CD4-positive, alpha-beta memory T cell (primary cell): ENCODE measurements at regions not wholly inside any gene's neighbourhood (a gene's known extent, or its start where the extent isn't known, plus 50 kb on each side); places are given as distances from the start of the nearest gene placed in this dataset.

Experiments
- CTCF ChIA-PET: fragments of 350-600 bp; sonication (Branson Sonifier 250); formaldehyde crosslinking; loops from one replicate; lab custom pipeline; 2021; ENCODE audit warnings: inconsistent platforms; ENCODE audit not compliant: partially characterized antibody; lab: Charles Lee
- POLR2A ChIA-PET: fragments of 350-600 bp; sonication (Branson Sonifier 250); formaldehyde crosslinking; loops from one replicate; lab custom pipeline; 2021; ENCODE audit not compliant: partially characterized antibody; lab: Charles Lee
- DNase-seq, 5 donors: peaks; one replicate each; pipeline versions ENCODE4 v3.0.0 to v3.0.0-alpha.2; 2020 to 2022; ENCODE audit warnings: mixed read lengths in 1 of 5
- H3K27ac ChIP-seq: one replicate; pipeline ENCODE4 v1.7.0; 2013; ENCODE audit warnings: low read depth, low read length
- H3K27me3 ChIP-seq: 2 replicates; pipeline ENCODE4 v1.7.0; 2013; ENCODE audit warnings: mild to moderate bottlenecking, low read length, moderate library complexity; ENCODE audit not compliant: insufficient read depth
- H3K36me3 ChIP-seq: 2 replicates; pipeline ENCODE4 v1.7.0; 2013; ENCODE audit warnings: mild to moderate bottlenecking, low read length, moderate library complexity; ENCODE audit not compliant: insufficient read depth
- H3K4me1 ChIP-seq: 2 replicates; pipeline ENCODE4 v1.7.0; 2013; ENCODE audit warnings: mild to moderate bottlenecking, low read length, moderate library complexity; ENCODE audit not compliant: insufficient read depth
- H3K4me3 ChIP-seq, 2 donors: one replicate each; pipeline ENCODE4 v1.7.0; 2013; ENCODE audit warnings: low read length in 2 of 2, mild to moderate bottlenecking in 1 of 2
- H3K9me3 ChIP-seq, 2 donors: one replicate each; pipeline ENCODE4 v1.7.0; 2013; ENCODE audit warnings: low read length in 2 of 2, control low read depth in 1 of 2; ENCODE audit not compliant: control insufficient read depth in 1 of 2
- H3K27ac Mint-ChIP-seq, 7 donors: one replicate each; pipeline ENCODE4 v1.8.0; 2020 to 2021; ENCODE audit warnings: mixed read lengths in 7 of 7, mild to moderate bottlenecking in 6 of 7, inconsistent platforms in 3 of 7, moderate library complexity in 3 of 7
- H3K27me3 Mint-ChIP-seq, 2 donors: one replicate each; pipeline ENCODE4 v1.8.0; 2020 to 2021; ENCODE audit warnings: mixed read lengths in 2 of 2
- H3K36me3 Mint-ChIP-seq, 2 donors: one replicate each; pipeline ENCODE4 v1.8.0; 2020 to 2021; ENCODE audit warnings: mixed read lengths in 2 of 2, inconsistent platforms in 1 of 2, mild to moderate bottlenecking in 1 of 2
- H3K4me1 Mint-ChIP-seq, 4 donors: one replicate each; pipeline ENCODE4 v1.8.0; 2020 to 2021; ENCODE audit warnings: mixed read lengths in 4 of 4, mild to moderate bottlenecking in 1 of 4
- H3K4me3 Mint-ChIP-seq, 8 donors: one replicate each; pipeline ENCODE4 v1.8.0; 2020 to 2021; ENCODE audit warnings: mixed read lengths in 8 of 8, mild to moderate bottlenecking in 7 of 8, moderate library complexity in 6 of 8, inconsistent platforms in 3 of 8
- H3K9me3 Mint-ChIP-seq, 8 donors: one replicate each; pipeline ENCODE4 v1.8.0; 2020 to 2021; ENCODE audit warnings: mixed read lengths in 8 of 8, mild to moderate bottlenecking in 5 of 8, inconsistent platforms in 3 of 8, moderate library complexity in 1 of 8
- intact Hi-C: fragments of 100-400 bp; cut with micrococcal nuclease; formaldehyde crosslinking; loops from one replicate; pipeline ENCODE4 v1.15.1; 2023

DNA sequence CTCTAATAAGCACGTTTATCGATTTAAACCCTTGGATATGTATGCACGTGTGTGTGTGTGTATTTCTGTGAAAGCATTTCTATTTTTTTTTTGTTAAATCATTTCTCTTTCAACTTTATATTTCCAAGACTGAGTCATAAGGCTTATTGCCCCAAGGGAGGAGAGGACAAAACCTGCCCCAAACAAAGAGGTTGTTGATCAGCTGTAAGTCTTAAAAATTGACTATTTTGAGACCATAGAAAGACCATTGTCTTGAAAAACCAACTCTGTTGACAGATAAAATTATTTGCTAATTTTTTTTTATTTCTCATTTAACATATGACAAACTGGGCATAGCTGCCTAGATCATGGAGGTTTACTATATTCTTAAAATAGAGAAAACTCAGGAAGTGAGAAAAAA lies 222.4 kb downstream of the FMR1NB start:
- no peak overlapping the region for H3K4me3 Mint-ChIP-seq
- H3K27ac Mint-ChIP-seq, result no peak overlapping the region
- CTCF ChIA-PET, result no interaction called here
- POLR2A ChIA-PET, result no interaction called here
- H3K36me3 ChIP-seq, result no peaks in the 10 kb centered on the region
- H3K27me3 Mint-ChIP-seq, result no peaks in the 10 kb centered on the region
- H3K4me1 ChIP-seq, result no peaks in the 10 kb centered on the region
- no peaks in the 10 kb centered on the region for H3K9me3 ChIP-seq
- no peak overlapping the region for H3K4me3 ChIP-seq
- intact Hi-C loops, result no loop called here
- H3K27me3 ChIP-seq, result no peaks in the 10 kb centered on the region
- H3K4me1 Mint-ChIP-seq, result peaks cover 0 to 7% (median 2%) of the 10 kb centered on the region in 4 donors
- no peak overlapping the region for H3K27ac ChIP-seq
- DNase-seq, result no peak
- H3K9me3 Mint-ChIP-seq, result peaks cover 0 to 6% (median 3%) of the 10 kb centered on the region in 8 donors
- H3K36me3 Mint-ChIP-seq, result no peaks in the 10 kb centered on the region

- no peaks in the 10 kb centered on the region for H3K4me1 ChIP-seq
- H3K27me3 Mint-ChIP-seq, result no peaks in the 10 kb centered on the region
- no peak for DNase-seq
- ChIA-PET POLR2A (no interaction called here), CTCF (no interaction called here)
- no peak overlapping the region for H3K27ac ChIP-seq
- H3K36me3 Mint-ChIP-seq, result no peaks in the 10 kb centered on the region
- intact Hi-C loops, result no loop called here
- peaks cover 0 to 6% (median 3%) of the 10 kb centered on the region in 8 donors for H3K9me3 Mint-ChIP-seq
- no peak overlapping the region for H3K4me3 ChIP-seq
- no peaks in the 10 kb centered on the region for H3K36me3 ChIP-seq
- no peak overlapping the region for H3K27ac Mint-ChIP-seq
- H3K9me3 ChIP-seq, result no peaks in the 10 kb centered on the region
- H3K4me3 Mint-ChIP-seq, result peak overlapping the region in 2 of 8 donors; percentile 36 to 60
- H3K4me1 Mint-ChIP-seq, result peaks cover 0 to 7% (median 2%) of the 10 kb centered on the region in 4 donors
- H3K27me3 ChIP-seq, result no peaks in the 10 kb centered on the region
Observed at GRCh38 chrX:148204195-148204594, 223.1 kb downstream of the FMR1NB start.

GRCh38 chrX:148214786-148215185 lies 233.6 kb downstream of the FMR1NB start:
- H3K27me3 Mint-ChIP-seq, result no peaks in the 10 kb centered on the region
- Histone ChIP-seq H3K36me3 (no peaks in the 10 kb centered on the region), H3K27me3 (no peaks in the 10 kb centered on the region), H3K4me3 (no peak overlapping the region), H3K4me1 (no peaks in the 10 kb centered on the region), H3K27ac (no peak overlapping the region), H3K9me3 (no peaks in the 10 kb centered on the region)
- H3K4me3 Mint-ChIP-seq, result no peak overlapping the region
- intact Hi-C loops, result no loop called here
- POLR2A ChIA-PET, result no interaction called here
- CTCF ChIA-PET, result no interaction called here
- H3K36me3 Mint-ChIP-seq, result no peaks in the 10 kb centered on the region
- H3K4me1 Mint-ChIP-seq, result no peaks in the 10 kb centered on the region
- no peak for DNase-seq
- no peak overlapping the region for H3K27ac Mint-ChIP-seq
- peaks cover 0 to 6% (median 0%) of the 10 kb centered on the region in 8 donors for H3K9me3 Mint-ChIP-seq

DNA sequence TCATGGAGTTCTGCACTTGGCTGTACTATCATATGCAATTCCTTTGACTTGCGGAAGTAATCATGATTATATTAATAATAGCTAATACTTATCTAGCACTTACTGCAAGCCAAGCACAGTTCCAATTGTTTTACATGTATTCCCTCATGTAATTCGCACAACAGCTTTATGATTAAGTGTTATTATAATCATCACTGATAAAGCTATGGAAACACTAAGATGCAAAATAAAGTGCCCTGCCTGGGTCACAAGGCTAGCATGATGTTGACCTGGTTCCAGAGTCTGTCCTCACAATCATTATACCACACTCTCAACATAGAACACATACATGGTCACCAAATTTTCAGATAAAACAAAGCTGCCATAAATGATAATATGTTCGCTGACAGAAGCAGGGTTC lies 234.6 kb downstream of the FMR1NB start:
- no peaks in the 10 kb centered on the region for H3K27me3 ChIP-seq
- Mint-ChIP-seq H3K4me1 (no peaks in the 10 kb centered on the region), H3K4me3 (no peak overlapping the region), H3K9me3 (peaks cover 0 to 2% (median 0%) of the 10 kb centered on the region in 8 donors), H3K36me3 (no peaks in the 10 kb centered on the region), H3K27ac (no peak overlapping the region), H3K27me3 (no peaks in the 10 kb centered on the region)
- no peak overlapping the region for H3K4me3 ChIP-seq
- POLR2A ChIA-PET, result no interaction called here
- no peaks in the 10 kb centered on the region for H3K9me3 ChIP-seq
- CTCF ChIA-PET, result no interaction called here
- intact Hi-C loops, result no loop called here
- no peak for DNase-seq
- H3K4me1 ChIP-seq, result no peaks in the 10 kb centered on the region
- no peaks in the 10 kb centered on the region for H3K36me3 ChIP-seq
- H3K27ac ChIP-seq, result no peak overlapping the region

- DNase-seq, result no peak
- intact Hi-C loops, result no loop called here
- Mint-ChIP-seq H3K27ac (no peak overlapping the region), H3K36me3 (no peaks in the 10 kb centered on the region), H3K27me3 (no peaks in the 10 kb centered on the region), H3K4me1 (peaks cover 0 to 5% (median 0%) of the 10 kb centered on the region in 4 donors), H3K4me3 (no peak overlapping the region), H3K9me3 (no peaks in the 10 kb centered on the region)
- Histone ChIP-seq H3K4me1 (no peaks in the 10 kb centered on the region), H3K27me3 (no peaks in the 10 kb centered on the region), H3K36me3 (no peaks in the 10 kb centered on the region), H3K9me3 (no peaks in the 10 kb centered on the region), H3K27ac (no peak overlapping the region), H3K4me3 (no peak overlapping the region)
- ChIA-PET POLR2A (no interaction called here), CTCF (no interaction called here)
Observed at GRCh38 chrX:148223361-148223760, 242.2 kb downstream of the FMR1NB start.

DNA sequence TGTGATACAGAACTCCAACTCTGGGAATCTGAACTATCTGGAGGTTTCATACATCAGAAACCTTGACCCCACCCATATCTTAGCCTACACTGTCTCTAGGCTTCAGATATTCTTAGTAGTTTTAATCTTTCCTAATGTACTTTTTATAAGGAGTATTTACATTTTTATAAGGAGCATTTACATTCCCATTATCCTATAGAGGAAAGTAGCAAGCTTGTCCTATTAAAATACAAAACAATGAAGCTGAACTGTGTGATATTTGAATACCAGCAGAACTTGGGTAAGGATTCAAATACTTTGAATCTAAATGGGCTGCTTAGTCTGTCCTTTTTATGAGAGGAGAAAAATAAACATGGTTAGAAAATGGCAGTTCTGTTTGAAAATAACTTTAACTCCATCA lies 247.4 kb downstream of the FMR1NB start:
- intact Hi-C loops, result no loop called here
- Histone ChIP-seq H3K27ac (no peak overlapping the region), H3K9me3 (no peaks in the 10 kb centered on the region), H3K4me3 (no peak overlapping the region), H3K27me3 (no peaks in the 10 kb centered on the region), H3K36me3 (no peaks in the 10 kb centered on the region), H3K4me1 (no peaks in the 10 kb centered on the region)
- ChIA-PET CTCF (no interaction called here), POLR2A (no interaction called here)
- H3K27me3 Mint-ChIP-seq, result no peaks in the 10 kb centered on the region
- DNase-seq, result no peak
- no peak overlapping the region for H3K4me3 Mint-ChIP-seq
- peaks cover 0 to 5% (median 0%) of the 10 kb centered on the region in 4 donors for H3K4me1 Mint-ChIP-seq
- H3K36me3 Mint-ChIP-seq, result peaks cover 0 to 3% of the 10 kb centered on the region in 2 donors
- H3K9me3 Mint-ChIP-seq, result peaks cover 0 to 5% (median 0%) of the 10 kb centered on the region in 8 donors
- no peak overlapping the region for H3K27ac Mint-ChIP-seq

DNA sequence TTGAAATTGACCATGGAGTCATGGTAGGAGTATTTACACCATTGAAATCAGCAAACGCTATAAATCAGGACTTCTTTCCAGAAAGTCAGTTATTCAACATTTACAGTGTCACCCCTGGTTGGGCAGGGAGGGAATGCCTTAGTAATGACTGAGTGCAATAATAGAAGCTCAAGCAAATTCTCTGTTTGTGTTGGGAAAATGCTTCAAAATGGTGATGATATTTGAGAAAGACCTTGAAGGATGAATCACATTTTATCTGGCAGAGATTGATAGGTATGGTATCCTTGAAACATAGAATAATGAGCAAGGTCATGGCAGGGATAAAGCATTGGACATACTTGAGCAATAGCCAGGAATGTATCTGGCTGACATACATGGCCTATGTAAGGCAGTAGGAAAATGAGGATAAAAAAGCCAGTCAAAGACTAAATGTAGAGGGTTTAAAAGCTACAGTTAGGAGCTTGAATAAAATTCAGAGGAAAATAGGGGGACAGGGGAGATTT lies 248.7 kb downstream of the FMR1NB start:
- intact Hi-C loops, result no loop called here
- peaks cover 0 to 3% of the 10 kb centered on the region in 2 donors for H3K36me3 Mint-ChIP-seq
- no peaks in the 10 kb centered on the region for H3K9me3 ChIP-seq
- no peak for DNase-seq
- no peaks in the 10 kb centered on the region for H3K27me3 Mint-ChIP-seq
- ChIA-PET POLR2A (no interaction called here), CTCF (no interaction called here)
- no peak overlapping the region for H3K27ac ChIP-seq
- H3K9me3 Mint-ChIP-seq, result peaks cover 0 to 7% (median 1%) of the 10 kb centered on the region in 8 donors
- no peak overlapping the region for H3K4me3 Mint-ChIP-seq
- H3K27me3 ChIP-seq, result no peaks in the 10 kb centered on the region
- H3K27ac Mint-ChIP-seq, result no peak overlapping the region
- no peaks in the 10 kb centered on the region for H3K36me3 ChIP-seq
- no peak overlapping the region for H3K4me3 ChIP-seq
- H3K4me1 Mint-ChIP-seq, result peaks cover 0 to 5% (median 0%) of the 10 kb centered on the region in 4 donors
- no peaks in the 10 kb centered on the region for H3K4me1 ChIP-seq

- H3K4me1 Mint-ChIP-seq, result peaks cover 0 to 8% (median under 1%) of the 10 kb centered on the region in 4 donors
- H3K9me3 Mint-ChIP-seq, result peaks cover 0 to 34% (median 11%) of the 10 kb centered on the region in 8 donors
- intact Hi-C loops, result no loop called here
- H3K9me3 ChIP-seq, result no peaks in the 10 kb centered on the region
- no peaks in the 10 kb centered on the region for H3K36me3 ChIP-seq
- H3K4me1 ChIP-seq, result no peaks in the 10 kb centered on the region
- DNase-seq, result no peak
- POLR2A ChIA-PET, result no interaction called here
- no peak overlapping the region for H3K27ac Mint-ChIP-seq
- CTCF ChIA-PET, result no interaction called here
- H3K27ac ChIP-seq, result no peak overlapping the region
- no peak overlapping the region for H3K4me3 ChIP-seq
- no peaks in the 10 kb centered on the region for H3K27me3 ChIP-seq
- no peak overlapping the region for H3K4me3 Mint-ChIP-seq
- H3K27me3 Mint-ChIP-seq, result peaks cover 0 to 1% of the 10 kb centered on the region in 2 donors
- no peaks in the 10 kb centered on the region for H3K36me3 Mint-ChIP-seq
Observed at GRCh38 chrX:148259990-148260389, 240.4 kb upstream of the AFF2 start.
